ENCODE measurements at regions not wholly inside any gene's neighbourhood (a gene's known extent, or its start where the extent isn't known, plus 50 kb on each side); places are given as distances from the start of the nearest gene placed in this dataset.

DNA sequence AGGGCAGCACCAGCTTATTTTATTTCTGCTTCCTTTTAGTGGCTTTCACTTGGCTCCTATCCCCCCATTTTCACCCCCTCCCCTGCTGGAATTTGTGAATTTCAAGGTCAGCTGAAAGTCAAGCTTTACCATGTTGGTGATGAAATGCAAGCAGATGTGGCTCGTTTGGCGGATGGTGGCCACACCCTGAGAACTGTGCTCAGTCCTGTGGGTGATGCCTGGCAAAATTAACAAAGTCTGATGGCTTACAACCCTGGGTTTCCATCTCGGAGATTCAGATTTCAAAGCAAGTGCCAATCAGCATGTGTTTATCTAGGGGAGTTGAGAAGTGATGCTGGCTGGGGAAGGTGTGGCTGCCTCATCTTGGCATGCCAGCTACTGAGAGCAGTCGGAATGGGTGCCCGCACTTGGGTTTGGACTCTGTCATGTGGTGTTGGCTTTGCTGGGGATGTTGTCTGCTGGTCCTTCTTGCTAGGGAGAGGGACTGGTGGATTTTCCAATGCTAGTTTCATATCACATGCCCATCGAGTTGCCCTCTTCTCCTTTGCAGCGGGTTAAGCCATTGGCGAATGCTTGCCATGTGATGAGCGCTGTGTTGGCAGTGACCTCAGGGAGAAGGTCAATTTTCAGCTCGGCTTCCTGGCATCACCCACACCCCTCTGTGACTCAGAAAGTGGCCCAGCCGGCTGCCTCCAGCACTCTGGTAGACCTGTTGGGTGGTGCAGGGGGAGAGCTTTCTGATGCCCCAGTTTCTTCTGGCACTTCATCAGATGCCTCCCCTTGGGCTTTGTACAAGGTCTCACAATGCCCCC, 77.0 kb upstream of the PITX1 start:
- TF ChIP-seq, protein P1, sequence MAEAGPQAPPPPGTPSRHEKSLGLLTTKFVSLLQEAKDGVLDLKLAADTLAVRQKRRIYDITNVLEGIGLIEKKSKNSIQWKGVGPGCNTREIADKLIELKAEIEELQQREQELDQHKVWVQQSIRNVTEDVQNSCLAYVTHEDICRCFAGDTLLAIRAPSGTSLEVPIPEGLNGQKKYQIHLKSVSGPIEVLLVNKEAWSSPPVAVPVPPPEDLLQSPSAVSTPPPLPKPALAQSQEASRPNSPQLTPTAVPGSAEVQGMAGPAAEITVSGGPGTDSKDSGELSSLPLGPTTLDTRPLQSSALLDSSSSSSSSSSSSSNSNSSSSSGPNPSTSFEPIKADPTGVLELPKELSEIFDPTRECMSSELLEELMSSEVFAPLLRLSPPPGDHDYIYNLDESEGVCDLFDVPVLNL (IDR thresholded peaks at IDR 0.05; ENCODE audit: low read depth, low read length), result no peak
- no peak for TF ChIP-seq HDAC2 (IDR thresholded peaks at IDR 0.05)
- no peak for TF ChIP-seq ESRRA (IDR thresholded peaks at IDR 0.05; ENCODE audit: low read length)
- TF ChIP-seq, protein P2, sequence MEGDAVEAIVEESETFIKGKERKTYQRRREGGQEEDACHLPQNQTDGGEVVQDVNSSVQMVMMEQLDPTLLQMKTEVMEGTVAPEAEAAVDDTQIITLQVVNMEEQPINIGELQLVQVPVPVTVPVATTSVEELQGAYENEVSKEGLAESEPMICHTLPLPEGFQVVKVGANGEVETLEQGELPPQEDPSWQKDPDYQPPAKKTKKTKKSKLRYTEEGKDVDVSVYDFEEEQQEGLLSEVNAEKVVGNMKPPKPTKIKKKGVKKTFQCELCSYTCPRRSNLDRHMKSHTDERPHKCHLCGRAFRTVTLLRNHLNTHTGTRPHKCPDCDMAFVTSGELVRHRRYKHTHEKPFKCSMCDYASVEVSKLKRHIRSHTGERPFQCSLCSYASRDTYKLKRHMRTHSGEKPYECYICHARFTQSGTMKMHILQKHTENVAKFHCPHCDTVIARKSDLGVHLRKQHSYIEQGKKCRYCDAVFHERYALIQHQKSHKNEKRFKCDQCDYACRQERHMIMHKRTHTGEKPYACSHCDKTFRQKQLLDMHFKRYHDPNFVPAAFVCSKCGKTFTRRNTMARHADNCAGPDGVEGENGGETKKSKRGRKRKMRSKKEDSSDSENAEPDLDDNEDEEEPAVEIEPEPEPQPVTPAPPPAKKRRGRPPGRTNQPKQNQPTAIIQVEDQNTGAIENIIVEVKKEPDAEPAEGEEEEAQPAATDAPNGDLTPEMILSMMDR (IDR thresholded peaks at IDR 0.05 in 2 of 3, conservative IDR thresholded peaks at IDR 0.05 in 1 of 3; ENCODE audit: control insufficient read depth in 2 of 3, extremely low read depth in 1 of 3, insufficient read depth in 1 of 3, low read depth in 3 of 3, low read length in 3 of 3), result no peak
- TF ChIP-seq EZH2 (IDR thresholded peaks at IDR 0.05; ENCODE audit: borderline replicate concordance, control insufficient read depth, low read depth, low read length), result no peak
- TF ChIP-seq ZNF207 (IDR thresholded peaks at IDR 0.05; ENCODE audit: borderline replicate concordance), result no peak
- TF ChIP-seq, protein P3, sequence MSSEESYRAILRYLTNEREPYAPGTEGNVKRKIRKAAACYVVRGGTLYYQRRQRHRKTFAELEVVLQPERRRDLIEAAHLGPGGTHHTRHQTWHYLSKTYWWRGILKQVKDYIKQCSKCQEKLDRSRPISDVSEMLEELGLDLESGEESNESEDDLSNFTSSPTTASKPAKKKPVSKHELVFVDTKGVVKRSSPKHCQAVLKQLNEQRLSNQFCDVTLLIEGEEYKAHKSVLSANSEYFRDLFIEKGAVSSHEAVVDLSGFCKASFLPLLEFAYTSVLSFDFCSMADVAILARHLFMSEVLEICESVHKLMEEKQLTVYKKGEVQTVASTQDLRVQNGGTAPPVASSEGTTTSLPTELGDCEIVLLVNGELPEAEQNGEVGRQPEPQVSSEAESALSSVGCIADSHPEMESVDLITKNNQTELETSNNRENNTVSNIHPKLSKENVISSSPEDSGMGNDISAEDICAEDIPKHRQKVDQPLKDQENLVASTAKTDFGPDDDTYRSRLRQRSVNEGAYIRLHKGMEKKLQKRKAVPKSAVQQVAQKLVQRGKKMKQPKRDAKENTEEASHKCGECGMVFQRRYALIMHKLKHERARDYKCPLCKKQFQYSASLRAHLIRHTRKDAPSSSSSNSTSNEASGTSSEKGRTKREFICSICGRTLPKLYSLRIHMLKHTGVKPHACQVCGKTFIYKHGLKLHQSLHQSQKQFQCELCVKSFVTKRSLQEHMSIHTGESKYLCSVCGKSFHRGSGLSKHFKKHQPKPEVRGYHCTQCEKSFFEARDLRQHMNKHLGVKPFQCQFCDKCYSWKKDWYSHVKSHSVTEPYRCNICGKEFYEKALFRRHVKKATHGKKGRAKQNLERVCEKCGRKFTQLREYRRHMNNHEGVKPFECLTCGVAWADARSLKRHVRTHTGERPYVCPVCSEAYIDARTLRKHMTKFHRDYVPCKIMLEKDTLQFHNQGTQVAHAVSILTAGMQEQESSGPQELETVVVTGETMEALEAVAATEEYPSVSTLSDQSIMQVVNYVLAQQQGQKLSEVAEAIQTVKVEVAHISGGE (CRISPR knock-in tag; IDR thresholded peaks at IDR 0.05), result no peak
- TF ChIP-seq HDGF (IDR thresholded peaks at IDR 0.05), result no peak
- no peak for TF ChIP-seq GABPA (IDR thresholded peaks at IDR 0.05; ENCODE audit: low read depth)
- no peak for TF ChIP-seq SUZ12 (IDR thresholded peaks at IDR 0.05; ENCODE audit: unreplicated experiment)
